ENCODE measurements at regions not wholly inside any gene's neighbourhood (a gene's known extent, or its start where the extent isn't known, plus 50 kb on each side); places are given as distances from the start of the nearest gene placed in this dataset.

- H3K79me2 ChIP-seq (ENCODE audit: insufficient read depth) = no peaks in the 10 kb centered on the region
- H3K9me3 ChIP-seq = no peaks in the 10 kb centered on the region
- H4K20me1 ChIP-seq (ENCODE audit: insufficient read depth) = no peaks in the 10 kb centered on the region
- TF ChIP-seq YY1 (IDR thresholded peaks at IDR 0.05; ENCODE audit: low read depth) (no peak), IRF3 (IDR thresholded peaks at IDR 0.05; ENCODE audit: low read depth, low read length) (no peak), FOXM1 (IDR thresholded peaks at IDR 0.05; ENCODE audit: low read depth) (no peak), TCF12 (IDR thresholded peaks at IDR 0.05) (no peak), FOSL2 (IDR thresholded peaks at IDR 0.05; ENCODE audit: borderline replicate concordance, low read depth) (no peak), NRF1 (IDR thresholded peaks at IDR 0.05; ENCODE audit: low read depth, low read length) (no peak), CHD2 (IDR thresholded peaks at IDR 0.05; ENCODE audit: low read length, partially characterized antibody) (no peak), RAD21 (IDR thresholded peaks at IDR 0.05; ENCODE audit: low read length) (no peak), PBX3 (IDR thresholded peaks at IDR 0.05) (no peak), MAX (IDR thresholded peaks at IDR 0.05; ENCODE audit: low read depth) (no peak), RFX5 (IDR thresholded peaks at IDR 0.05; ENCODE audit: low read length) (no peak), EZH2phosphoT487 (IDR thresholded peaks at IDR 0.05; ENCODE audit: borderline replicate concordance, low read depth) (no peak), TAF1 (IDR thresholded peaks at IDR 0.05; ENCODE audit: borderline replicate concordance, low read depth, low read length) (no peak), SIN3A (IDR thresholded peaks at IDR 0.05; ENCODE audit: borderline replicate concordance, low read depth, low read length) (no peak), USF1 (IDR thresholded peaks at IDR 0.05; ENCODE audit: borderline replicate concordance, low read depth) (no peak), SMC3 (IDR thresholded peaks at IDR 0.05; ENCODE audit: low read depth, low read length) (no peak)
- H3K4me2 ChIP-seq = no peak overlapping the region
- H3K4me1 ChIP-seq (ENCODE audit: control insufficient read depth in 1 of 2, insufficient read depth in 2 of 2, low read depth in 1 of 2, low read length in 1 of 2) = no peaks in the 10 kb centered on the region
- DNase-seq = no peak
- CTCF ChIA-PET = no interaction called here
- POLR2A ChIA-PET = no interaction called here
- no peak overlapping the region for H3K9ac ChIP-seq
- no peak overlapping the region for H3K27ac ChIP-seq (ENCODE audit: low read depth in 2 of 2, low read length in 1 of 2)
- no peaks in the 10 kb centered on the region for H3K9me2 ChIP-seq
- 10% methylated on average over 7 of the region's 7 CpGs for WGBS (ENCODE audit: low lambda C conversion rate)
- H3F3A ChIP-seq (replicated peaks; ENCODE audit: insufficient read depth) = no peaks in the 10 kb centered on the region
- H2AFZ ChIP-seq (ENCODE audit: low read depth) = no peak overlapping the region
- H3K36me3 ChIP-seq (replicated peaks in 1 of 2; ENCODE audit: control insufficient read depth in 1 of 2, insufficient read depth in 2 of 2, low read length in 1 of 2) = no peaks in the 10 kb centered on the region
- H3K27me3 ChIP-seq (ENCODE audit: insufficient read depth) = no peaks in the 10 kb centered on the region
- H3K4me3 ChIP-seq (ENCODE audit: low read depth in 2 of 2, low read length in 1 of 2) = no peak overlapping the region
Observed at GRCh38 chrX:5242091-5242790, 986.4 kb downstream of the NLGN4X start.

All from SK-N-SH (cell line).